DOHH2 (cell line): ENCODE measurements at regions not wholly inside any gene's neighbourhood (a gene's known extent, or its start where the extent isn't known, plus 50 kb on each side); places are given as distances from the start of the nearest gene placed in this dataset.
"Not testable (repeated sequence)": the region's sequence is repeated elsewhere in the genome, so short reads cannot be mapped to it uniquely, and the experiment has no call there.

Source experiments
- H3F3A ChIP-seq: fragments of 200-600 bp; sonication (generic), shearing (Covaris generic); 2 replicates; pipeline ENCODE4 v1.6.0; 2016; ENCODE audit warnings: antibody characterized with exemption, mild to moderate bottlenecking; ENCODE audit not compliant: control insufficient read depth, insufficient read depth
- H3K27ac ChIP-seq: fragments of 200-600 bp; sonication (generic); 2 replicates; pipeline ENCODE4 v1.5.1; 2014; ENCODE audit warnings: low read depth, mild to moderate bottlenecking, low read length, moderate library complexity
- H3K27me3 ChIP-seq: fragments of 200-600 bp; sonication (generic); 2 replicates; pipeline ENCODE4 v1.6.1; 2014; ENCODE audit warnings: mild to moderate bottlenecking, low read length, mixed read lengths; ENCODE audit not compliant: control insufficient read depth
- H3K36me3 ChIP-seq: fragments of 200-600 bp; sonication (generic); 2 replicates; pipeline ENCODE4 v1.6.1; 2014; ENCODE audit warnings: mild to moderate bottlenecking, low read length, moderate library complexity, mixed read lengths; ENCODE audit not compliant: control insufficient read depth
- H3K4me1 ChIP-seq: fragments of 200-600 bp; sonication (generic); 2 replicates; pipeline ENCODE4 v1.6.1; 2014; ENCODE audit warnings: mild to moderate bottlenecking, low read length, mixed read lengths; ENCODE audit not compliant: control insufficient read depth
- H3K4me2 ChIP-seq: fragments of 200-600 bp; sonication (generic); 2 replicates; pipeline ENCODE4 v1.6.0; 2014; ENCODE audit warnings: mild to moderate bottlenecking, low read length, moderate library complexity
- H3K4me3 ChIP-seq: fragments of 200-600 bp; sonication (generic); 2 replicates; pipeline ENCODE4 v1.5.1; 2014; ENCODE audit warnings: mild to moderate bottlenecking, low read length, mixed read lengths
- H3K79me2 ChIP-seq: fragments of 200-600 bp; sonication (generic); 2 replicates; pipeline ENCODE4 v1.6.1; 2014; ENCODE audit warnings: mild to moderate bottlenecking, low read length, mixed read lengths; ENCODE audit not compliant: control insufficient read depth
- H3K9me2 ChIP-seq: fragments of 200-600 bp; sonication (generic); replicated peaks from 2 replicates; pipeline ENCODE4 v1.6.1; 2014; ENCODE audit warnings: mild to moderate bottlenecking, low read length, mixed read lengths; ENCODE audit not compliant: control insufficient read depth
- H3K9me3 ChIP-seq: fragments of 200-600 bp; sonication (generic); 2 replicates; pipeline ENCODE4 v1.6.1; 2014; ENCODE audit warnings: antibody characterized with exemption, low read length, mixed read lengths; ENCODE audit not compliant: control insufficient read depth, insufficient read depth
- H4K20me1 ChIP-seq: fragments of 200-600 bp; sonication (generic); 2 replicates; pipeline ENCODE4 v1.6.0; 2014; ENCODE audit warnings: low read depth, mild to moderate bottlenecking, antibody characterized with exemption, low read length, moderate library complexity; ENCODE audit not compliant: control insufficient read depth, insufficient read depth
- EZH2phosphoT487 ChIP-seq: fragments of 200-600 bp; sonication (generic); IDR thresholded peaks from 2 replicates; pipeline ENCODE4 v1.6.1; 2017; ENCODE audit warnings: borderline replicate concordance, mild to moderate bottlenecking, antibody characterized with exemption, low read length, moderate library complexity, mixed read lengths
- TF ChIP-seq, protein P1 (sequence below): fragments of 200-600 bp; sonication (generic); IDR thresholded peaks from one replicate; pipeline ENCODE4 v1.5.1; 2014; ENCODE audit warnings: antibody characterized with exemption, mild to moderate bottlenecking, low read depth, low read length; ENCODE audit not compliant: poor library complexity, severe bottlenecking

DNA sequence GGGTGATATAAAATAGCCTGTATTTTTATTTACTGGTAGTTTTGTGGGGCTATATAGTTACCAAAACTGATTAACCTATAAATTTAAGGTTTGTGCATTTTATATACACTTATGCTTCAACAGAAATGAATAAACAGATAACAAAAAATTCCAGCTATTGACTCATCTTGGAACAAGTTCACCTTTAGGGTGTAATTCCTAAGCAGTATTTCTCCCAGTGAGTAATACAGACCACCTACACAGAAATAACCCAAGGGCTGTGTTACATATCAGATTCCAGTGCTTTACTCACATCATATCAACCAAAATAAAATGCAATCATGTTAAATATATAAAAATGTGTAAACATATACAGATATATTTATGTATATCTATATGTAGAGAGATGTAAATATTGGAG, 345.6 kb downstream of the ADAMTS20 start:
- no peak overlapping the region for H3K4me2 ChIP-seq

DNA sequence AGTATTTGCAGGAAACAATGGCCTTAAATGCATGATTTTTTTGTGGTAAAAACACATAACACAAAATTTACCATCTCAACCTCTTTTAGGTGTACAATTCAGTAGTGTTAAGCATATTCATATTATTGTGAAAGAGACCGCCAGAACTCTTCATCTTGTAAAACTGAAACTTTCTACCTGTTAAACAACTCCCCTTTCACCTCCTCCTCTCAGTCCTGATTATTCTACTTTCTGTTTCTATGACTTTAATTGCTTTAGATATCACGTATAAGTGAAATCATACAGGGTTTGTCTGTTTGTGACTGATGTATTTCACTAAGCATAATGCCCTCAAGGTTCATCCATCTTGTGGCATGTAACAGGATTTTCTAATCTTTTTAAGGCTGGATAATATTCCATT, 353.4 kb downstream of the ADAMTS20 start:
- H3K9me3 ChIP-seq = no peaks in the 10 kb centered on the region
- no peaks in the 10 kb centered on the region for H3F3A ChIP-seq
- no peak overlapping the region for H3K4me3 ChIP-seq
- TF ChIP-seq, protein P1, sequence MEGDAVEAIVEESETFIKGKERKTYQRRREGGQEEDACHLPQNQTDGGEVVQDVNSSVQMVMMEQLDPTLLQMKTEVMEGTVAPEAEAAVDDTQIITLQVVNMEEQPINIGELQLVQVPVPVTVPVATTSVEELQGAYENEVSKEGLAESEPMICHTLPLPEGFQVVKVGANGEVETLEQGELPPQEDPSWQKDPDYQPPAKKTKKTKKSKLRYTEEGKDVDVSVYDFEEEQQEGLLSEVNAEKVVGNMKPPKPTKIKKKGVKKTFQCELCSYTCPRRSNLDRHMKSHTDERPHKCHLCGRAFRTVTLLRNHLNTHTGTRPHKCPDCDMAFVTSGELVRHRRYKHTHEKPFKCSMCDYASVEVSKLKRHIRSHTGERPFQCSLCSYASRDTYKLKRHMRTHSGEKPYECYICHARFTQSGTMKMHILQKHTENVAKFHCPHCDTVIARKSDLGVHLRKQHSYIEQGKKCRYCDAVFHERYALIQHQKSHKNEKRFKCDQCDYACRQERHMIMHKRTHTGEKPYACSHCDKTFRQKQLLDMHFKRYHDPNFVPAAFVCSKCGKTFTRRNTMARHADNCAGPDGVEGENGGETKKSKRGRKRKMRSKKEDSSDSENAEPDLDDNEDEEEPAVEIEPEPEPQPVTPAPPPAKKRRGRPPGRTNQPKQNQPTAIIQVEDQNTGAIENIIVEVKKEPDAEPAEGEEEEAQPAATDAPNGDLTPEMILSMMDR = no peak
- TF ChIP-seq EZH2phosphoT487 = no peak
- H4K20me1 ChIP-seq = no peaks in the 10 kb centered on the region
- H3K9me2 ChIP-seq = no peaks in the 10 kb centered on the region
- no peak overlapping the region for H3K4me2 ChIP-seq
- H3K4me1 ChIP-seq = no peaks in the 10 kb centered on the region
- H3K27me3 ChIP-seq = no peaks in the 10 kb centered on the region
- no peaks in the 10 kb centered on the region for H3K79me2 ChIP-seq
- no peak overlapping the region for H3K27ac ChIP-seq
- no peaks in the 10 kb centered on the region for H3K36me3 ChIP-seq

More for the DNA sequence above, 345.6 kb downstream of the ADAMTS20 start:
- Histone ChIP-seq H3K36me3 (no peaks in the 10 kb centered on the region), H3K9me3 (no peaks in the 10 kb centered on the region), H3K4me1 (peaks cover 11% of the 10 kb centered on the region), H3K79me2 (no peaks in the 10 kb centered on the region), H3K27ac (no peak overlapping the region), H3K9me2 (no peaks in the 10 kb centered on the region), H3K4me3 (no peak overlapping the region), H3F3A (no peaks in the 10 kb centered on the region), H3K27me3 (no peaks in the 10 kb centered on the region), H4K20me1 (no peaks in the 10 kb centered on the region)
- TF ChIP-seq EZH2phosphoT487 = no peak
- TF ChIP-seq, protein P1 = no peak

DNA sequence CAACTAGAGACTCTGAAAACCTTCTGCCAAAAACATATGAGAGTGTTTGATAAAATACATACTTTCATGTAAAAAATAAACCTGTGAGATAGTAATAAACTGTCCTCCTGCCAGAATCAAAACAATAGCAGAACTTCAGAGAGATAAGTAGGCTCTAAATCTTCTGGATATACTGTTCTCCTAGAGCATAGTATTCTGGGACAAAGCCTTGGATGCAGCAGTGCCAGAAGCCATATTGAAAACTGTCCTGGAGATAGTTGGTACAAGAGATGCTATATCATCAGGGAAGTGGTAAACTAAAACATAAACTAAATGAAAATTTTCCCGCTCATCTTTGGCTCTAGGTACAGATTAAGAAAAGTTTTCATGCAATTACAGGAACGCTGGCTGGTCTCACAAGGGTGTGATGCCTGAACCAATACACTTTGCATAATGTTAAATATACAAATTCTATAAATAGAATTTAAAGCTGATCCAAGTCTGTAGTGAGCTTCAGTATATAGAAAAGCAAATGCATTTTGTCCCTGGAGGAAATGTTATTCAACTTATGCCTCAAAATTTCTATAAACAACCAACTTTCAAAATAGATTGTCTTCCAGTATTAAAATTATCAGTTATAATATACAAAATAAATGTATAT, 355.6 kb downstream of the ADAMTS20 start:
- Histone ChIP-seq H3K4me1 (no peaks in the 10 kb centered on the region), H3F3A (no peaks in the 10 kb centered on the region)

DNA sequence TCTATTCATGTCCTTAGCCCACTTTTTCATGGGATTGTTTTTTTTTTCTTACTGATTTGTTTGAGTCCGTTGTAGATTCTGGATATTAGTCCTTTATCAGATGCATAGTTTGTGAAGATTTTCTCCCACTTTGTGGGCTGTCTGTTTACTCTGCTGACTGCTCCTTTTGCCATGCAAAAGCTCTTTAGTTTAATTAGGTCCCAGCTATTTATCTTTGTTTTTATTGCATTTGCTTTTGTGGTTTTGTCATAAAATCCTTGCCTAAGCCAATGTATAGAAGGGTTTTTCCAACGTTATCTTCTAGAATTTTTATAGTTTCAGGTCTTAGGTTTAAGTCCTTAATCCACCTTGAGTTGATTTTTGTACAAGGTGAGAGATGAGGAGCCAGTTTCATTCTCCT, 358.9 kb downstream of the ADAMTS20 start:
- not testable (repeated sequence) for H3K27ac ChIP-seq, H3K4me2 ChIP-seq, H4K20me1 ChIP-seq, H3K4me3 ChIP-seq, H3K79me2 ChIP-seq, H3F3A ChIP-seq, H3K36me3 ChIP-seq, H3K27me3 ChIP-seq, H3K9me3 ChIP-seq, H3K9me2 ChIP-seq, H3K4me1 ChIP-seq

More for the DNA sequence above, 355.6 kb downstream of the ADAMTS20 start:
- Histone ChIP-seq H3K9me2 (no peaks in the 10 kb centered on the region), H3K27me3 (no peaks in the 10 kb centered on the region), H3K4me3 (no peak overlapping the region), H4K20me1 (no peaks in the 10 kb centered on the region), H3K9me3 (no peaks in the 10 kb centered on the region), H3K79me2 (no peaks in the 10 kb centered on the region), H3K27ac (no peak overlapping the region), H3K36me3 (no peaks in the 10 kb centered on the region), H3K4me2 (no peak overlapping the region)
- TF ChIP-seq, protein P1 = no peak
- TF ChIP-seq EZH2phosphoT487 = no peak

DNA sequence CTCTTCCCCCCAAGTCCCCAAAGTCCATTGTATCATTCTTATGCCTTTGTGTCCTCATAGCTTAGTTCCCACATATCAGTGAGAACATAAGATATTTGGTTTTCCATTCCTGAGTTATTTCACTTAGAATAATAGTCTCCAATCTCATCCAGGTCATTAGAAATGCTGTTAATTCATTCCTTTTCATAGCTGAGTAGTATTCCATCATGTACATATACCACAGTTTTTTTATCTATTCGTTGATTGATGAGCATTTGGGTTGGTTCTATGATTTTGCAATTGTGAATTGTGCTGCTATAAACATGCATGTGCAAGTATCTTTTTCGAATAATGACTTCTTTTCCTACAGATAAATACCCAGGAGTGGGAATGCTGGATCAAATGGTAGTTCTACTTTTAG, 359.6 kb downstream of the ADAMTS20 start:
- not testable (repeated sequence) for H3K4me3 ChIP-seq, H3K36me3 ChIP-seq, H3K4me1 ChIP-seq, H4K20me1 ChIP-seq, H3K9me2 ChIP-seq, H3K79me2 ChIP-seq, H3K27me3 ChIP-seq, H3F3A ChIP-seq, H3K9me3 ChIP-seq, H3K4me2 ChIP-seq, H3K27ac ChIP-seq
